ENCODE measurements at regions not wholly inside any gene's neighbourhood (a gene's known extent, or its start where the extent isn't known, plus 50 kb on each side); places are given as distances from the start of the nearest gene placed in this dataset.
"Not testable (repeated sequence)": the region's sequence is repeated elsewhere in the genome, so short reads cannot be mapped to it uniquely, and the experiment has no call there.

- Mint-ChIP-seq H3K4me1 (no peaks in the 10 kb centered on the region), H3K9me3 (no peaks in the 10 kb centered on the region), H3K36me3 (peaks cover 2% of the 10 kb centered on the region), H3K4me3 (no peak overlapping the region), H3K27ac (no peak overlapping the region), H3K27me3 (no peaks in the 10 kb centered on the region)
Observed at GRCh38 chr2:12478151-12479064, 238.3 kb upstream of the TRIB2 start.

- Mint-ChIP-seq H3K27me3 (no peaks in the 10 kb centered on the region), H3K27ac (no peak overlapping the region), H3K36me3 (peaks cover 2% of the 10 kb centered on the region), H3K9me3 (no peaks in the 10 kb centered on the region), H3K4me3 (no peak overlapping the region), H3K4me1 (no peaks in the 10 kb centered on the region)
Observed at GRCh38 chr2:12479065-12479601, 237.6 kb upstream of the TRIB2 start.

- Mint-ChIP-seq H3K27ac (no peak overlapping the region), H3K36me3 (no peaks in the 10 kb centered on the region), H3K4me1 (peaks cover 29 to 43% (median 41%) of the 10 kb centered on the region in 3 donors), H3K27me3 (no peaks in the 10 kb centered on the region), H3K9me3 (no peaks in the 10 kb centered on the region), H3K4me3 (no peak overlapping the region)
Observed at GRCh38 chr2:12484536-12485115, 232.1 kb upstream of the TRIB2 start.

GRCh38 chr2:12486205-12487118, 230.3 kb upstream of the TRIB2 start:
- peaks cover 30 to 50% (median 43%) of the 10 kb centered on the region in 3 donors for H3K4me1 Mint-ChIP-seq
- no peaks in the 10 kb centered on the region for H3K9me3 Mint-ChIP-seq
- H3K27ac Mint-ChIP-seq: peak overlapping the region in 1 of 3 donors; percentile 54
- H3K36me3 Mint-ChIP-seq: no peaks in the 10 kb centered on the region
- H3K27me3 Mint-ChIP-seq: no peaks in the 10 kb centered on the region
- peak overlapping the region; percentile 3 to 90 (median 55) for H3K4me3 Mint-ChIP-seq

- H3K27me3 Mint-ChIP-seq: no peaks in the 10 kb centered on the region
- peak overlapping the region in 2 of 3 donors; percentile 9 to 86 for H3K27ac Mint-ChIP-seq
- H3K36me3 Mint-ChIP-seq: no peaks in the 10 kb centered on the region
- H3K4me1 Mint-ChIP-seq: peaks cover 30 to 50% (median 43%) of the 10 kb centered on the region in 3 donors
- H3K4me3 Mint-ChIP-seq: peak overlapping the region; percentile 16 to 90 (median 55)
- H3K9me3 Mint-ChIP-seq: no peaks in the 10 kb centered on the region
Observed at GRCh38 chr2:12487253-12488004, 229.3 kb upstream of the TRIB2 start.

- Mint-ChIP-seq H3K9me3 (no peaks in the 10 kb centered on the region), H3K4me3 (peak overlapping the region; percentile 16 to 90 (median 51)), H3K27ac (peak overlapping the region in 1 of 3 donors; percentile 84), H3K36me3 (no peaks in the 10 kb centered on the region), H3K27me3 (no peaks in the 10 kb centered on the region), H3K4me1 (peaks cover 32 to 50% (median 44%) of the 10 kb centered on the region in 3 donors)
Observed at GRCh38 chr2:12488352-12489318, 228.1 kb upstream of the TRIB2 start.

- no peak overlapping the region for H3K4me3 Mint-ChIP-seq
- H3K36me3 Mint-ChIP-seq: no peaks in the 10 kb centered on the region
- no peaks in the 10 kb centered on the region for H3K9me3 Mint-ChIP-seq
- peaks cover 35 to 41% (median 37%) of the 10 kb centered on the region in 3 donors for H3K4me1 Mint-ChIP-seq
- no peaks in the 10 kb centered on the region for H3K27me3 Mint-ChIP-seq
- H3K27ac Mint-ChIP-seq: peak overlapping the region in 1 of 3 donors; percentile 3
Observed at GRCh38 chr2:12490641-12491040, 226.1 kb upstream of the TRIB2 start.

- not testable (repeated sequence) for H3K9me3 Mint-ChIP-seq, H3K36me3 Mint-ChIP-seq, H3K4me3 Mint-ChIP-seq, H3K27ac Mint-ChIP-seq, H3K27me3 Mint-ChIP-seq
- H3K4me1 Mint-ChIP-seq: peaks cover 24 to 29% (median 28%) of the 10 kb centered on the region in 3 donors
Observed at GRCh38 chr2:12492360-12492759, 224.4 kb upstream of the TRIB2 start.

GRCh38 chr2:12493031-12493513, 223.7 kb upstream of the TRIB2 start:
- H3K4me1 Mint-ChIP-seq: peaks cover 22 to 28% (median 28%) of the 10 kb centered on the region in 3 donors
- H3K27me3 Mint-ChIP-seq: no peaks in the 10 kb centered on the region
- peaks cover 0 to 3% (median 0%) of the 10 kb centered on the region in 3 donors for H3K9me3 Mint-ChIP-seq
- H3K36me3 Mint-ChIP-seq: no peaks in the 10 kb centered on the region
- peak overlapping the region in 1 of 4 donors; percentile 61 for H3K4me3 Mint-ChIP-seq
- peak overlapping the region in 2 of 3 donors; percentile 59 to 90 for H3K27ac Mint-ChIP-seq

GRCh38 chr2:12495247-12495868, 221.4 kb upstream of the TRIB2 start:
- Mint-ChIP-seq H3K27ac (no peak overlapping the region), H3K4me1 (peaks cover 27 to 32% (median 31%) of the 10 kb centered on the region in 3 donors), H3K9me3 (peaks cover 0 to 3% (median 0%) of the 10 kb centered on the region in 3 donors), H3K4me3 (no peak overlapping the region), H3K36me3 (no peaks in the 10 kb centered on the region), H3K27me3 (no peaks in the 10 kb centered on the region)

- H3K36me3 Mint-ChIP-seq: no peaks in the 10 kb centered on the region
- H3K4me3 Mint-ChIP-seq: peak overlapping the region in 3 of 4 donors; percentile 9 to 86 (median 42)
- H3K4me1 Mint-ChIP-seq: peaks cover 51 to 58% (median 52%) of the 10 kb centered on the region in 3 donors
- H3K9me3 Mint-ChIP-seq: peaks cover 0 to 3% (median 0%) of the 10 kb centered on the region in 3 donors
- peaks cover 1% of the 10 kb centered on the region for H3K27me3 Mint-ChIP-seq
- H3K27ac Mint-ChIP-seq: peak overlapping the region in 1 of 3 donors; percentile 71
Observed at GRCh38 chr2:12498286-12498685, 218.4 kb upstream of the TRIB2 start.

GRCh38 chr2:12498704-12499103, 218.0 kb upstream of the TRIB2 start:
- Mint-ChIP-seq H3K4me1 (peaks cover 52 to 60% (median 54%) of the 10 kb centered on the region in 3 donors), H3K9me3 (peaks cover 0 to 3% (median 0%) of the 10 kb centered on the region in 3 donors), H3K4me3 (peak overlapping the region in 1 of 4 donors; percentile 42), H3K27me3 (peaks cover 1% of the 10 kb centered on the region), H3K27ac (peak overlapping the region in 1 of 3 donors; percentile 71), H3K36me3 (no peaks in the 10 kb centered on the region)

Data from IgD-negative memory B cell (primary cell).